ENCODE measurements at regions not wholly inside any gene's neighbourhood (a gene's known extent, or its start where the extent isn't known, plus 50 kb on each side); places are given as distances from the start of the nearest gene placed in this dataset.

DNA sequence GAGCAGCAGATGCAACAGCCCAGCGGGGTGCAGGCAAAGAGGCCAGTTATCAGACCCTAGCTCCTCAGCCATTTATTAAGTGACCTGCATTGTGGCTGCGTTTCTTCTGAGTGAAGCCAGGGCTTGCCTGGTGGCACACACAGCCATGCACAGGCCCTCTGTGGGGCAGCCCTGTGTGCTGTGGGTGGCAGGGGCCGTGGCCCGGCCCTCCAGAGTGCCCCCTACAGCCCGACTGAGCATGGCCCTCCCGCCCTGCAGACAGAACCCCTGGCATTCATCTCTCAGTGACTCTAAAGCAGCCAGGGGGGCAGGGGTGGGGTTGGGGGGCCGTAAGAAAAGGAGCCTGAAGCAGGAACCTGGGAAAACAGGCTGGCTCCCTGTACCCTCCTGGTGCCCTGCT lies 226.0 kb upstream of the PWP1 start:
- no TSS peak for BruUV-seq (replicated peaks)
- H2AFZ ChIP-seq (ENCODE audit: low read depth, low read length) = no peak overlapping the region
- TF ChIP-seq HNRNPK (IDR thresholded peaks at IDR 0.05; ENCODE audit: low read depth, low read length, poor library complexity, severe bottlenecking) (no peak), CBFB (CRISPR knock-in tag; IDR thresholded peaks at IDR 0.05) (no peak), NR1H2 (CRISPR knock-in tag; IDR thresholded peaks at IDR 0.05) (no peak), GTF2E2 (tag; IDR thresholded peaks at IDR 0.05) (no peak), SMAD2 (IDR thresholded peaks at IDR 0.05; ENCODE audit: low read depth, low read length) (no peak), FOXM1 (IDR thresholded peaks at IDR 0.05; ENCODE audit: low read depth) (no peak), FOXM1 (CRISPR knock-in tag; IDR thresholded peaks at IDR 0.05; ENCODE audit: low read depth) (no peak), ZNF282 (CRISPR knock-in tag; IDR thresholded peaks at IDR 0.05) (no peak), ESRRB (CRISPR knock-in tag; IDR thresholded peaks at IDR 0.05; ENCODE audit: borderline replicate concordance) (no peak), MECOM (CRISPR knock-in tag; IDR thresholded peaks at IDR 0.05) (no peak)
- TF ChIP-seq, protein P1, sequence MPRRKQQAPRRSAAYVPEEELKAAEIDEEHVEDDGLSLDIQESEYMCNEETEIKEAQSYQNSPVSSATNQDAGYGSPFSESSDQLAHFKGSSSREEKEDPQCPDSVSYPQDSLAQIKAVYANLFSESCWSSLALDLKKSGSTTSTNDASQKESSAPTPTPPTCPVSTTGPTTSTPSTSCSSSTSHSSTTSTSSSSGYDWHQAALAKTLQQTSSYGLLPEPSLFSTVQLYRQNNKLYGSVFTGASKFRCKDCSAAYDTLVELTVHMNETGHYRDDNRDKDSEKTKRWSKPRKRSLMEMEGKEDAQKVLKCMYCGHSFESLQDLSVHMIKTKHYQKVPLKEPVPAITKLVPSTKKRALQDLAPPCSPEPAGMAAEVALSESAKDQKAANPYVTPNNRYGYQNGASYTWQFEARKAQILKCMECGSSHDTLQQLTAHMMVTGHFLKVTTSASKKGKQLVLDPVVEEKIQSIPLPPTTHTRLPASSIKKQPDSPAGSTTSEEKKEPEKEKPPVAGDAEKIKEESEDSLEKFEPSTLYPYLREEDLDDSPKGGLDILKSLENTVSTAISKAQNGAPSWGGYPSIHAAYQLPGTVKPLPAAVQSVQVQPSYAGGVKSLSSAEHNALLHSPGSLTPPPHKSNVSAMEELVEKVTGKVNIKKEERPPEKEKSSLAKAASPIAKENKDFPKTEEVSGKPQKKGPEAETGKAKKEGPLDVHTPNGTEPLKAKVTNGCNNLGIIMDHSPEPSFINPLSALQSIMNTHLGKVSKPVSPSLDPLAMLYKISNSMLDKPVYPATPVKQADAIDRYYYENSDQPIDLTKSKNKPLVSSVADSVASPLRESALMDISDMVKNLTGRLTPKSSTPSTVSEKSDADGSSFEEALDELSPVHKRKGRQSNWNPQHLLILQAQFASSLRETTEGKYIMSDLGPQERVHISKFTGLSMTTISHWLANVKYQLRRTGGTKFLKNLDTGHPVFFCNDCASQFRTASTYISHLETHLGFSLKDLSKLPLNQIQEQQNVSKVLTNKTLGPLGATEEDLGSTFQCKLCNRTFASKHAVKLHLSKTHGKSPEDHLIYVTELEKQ (CRISPR knock-in tag; IDR thresholded peaks at IDR 0.05) = no peak
- TF ChIP-seq, protein P2, sequence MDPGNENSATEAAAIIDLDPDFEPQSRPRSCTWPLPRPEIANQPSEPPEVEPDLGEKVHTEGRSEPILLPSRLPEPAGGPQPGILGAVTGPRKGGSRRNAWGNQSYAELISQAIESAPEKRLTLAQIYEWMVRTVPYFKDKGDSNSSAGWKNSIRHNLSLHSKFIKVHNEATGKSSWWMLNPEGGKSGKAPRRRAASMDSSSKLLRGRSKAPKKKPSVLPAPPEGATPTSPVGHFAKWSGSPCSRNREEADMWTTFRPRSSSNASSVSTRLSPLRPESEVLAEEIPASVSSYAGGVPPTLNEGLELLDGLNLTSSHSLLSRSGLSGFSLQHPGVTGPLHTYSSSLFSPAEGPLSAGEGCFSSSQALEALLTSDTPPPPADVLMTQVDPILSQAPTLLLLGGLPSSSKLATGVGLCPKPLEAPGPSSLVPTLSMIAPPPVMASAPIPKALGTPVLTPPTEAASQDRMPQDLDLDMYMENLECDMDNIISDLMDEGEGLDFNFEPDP (CRISPR knock-in tag; IDR thresholded peaks at IDR 0.05) = no peak
- TF ChIP-seq, protein P3, sequence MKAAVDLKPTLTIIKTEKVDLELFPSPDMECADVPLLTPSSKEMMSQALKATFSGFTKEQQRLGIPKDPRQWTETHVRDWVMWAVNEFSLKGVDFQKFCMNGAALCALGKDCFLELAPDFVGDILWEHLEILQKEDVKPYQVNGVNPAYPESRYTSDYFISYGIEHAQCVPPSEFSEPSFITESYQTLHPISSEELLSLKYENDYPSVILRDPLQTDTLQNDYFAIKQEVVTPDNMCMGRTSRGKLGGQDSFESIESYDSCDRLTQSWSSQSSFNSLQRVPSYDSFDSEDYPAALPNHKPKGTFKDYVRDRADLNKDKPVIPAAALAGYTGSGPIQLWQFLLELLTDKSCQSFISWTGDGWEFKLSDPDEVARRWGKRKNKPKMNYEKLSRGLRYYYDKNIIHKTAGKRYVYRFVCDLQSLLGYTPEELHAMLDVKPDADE (conservative IDR thresholded peaks at IDR 0.05; ENCODE audit: control insufficient read depth, low read depth, low read length) = no peak
- TF ChIP-seq, protein P4, sequence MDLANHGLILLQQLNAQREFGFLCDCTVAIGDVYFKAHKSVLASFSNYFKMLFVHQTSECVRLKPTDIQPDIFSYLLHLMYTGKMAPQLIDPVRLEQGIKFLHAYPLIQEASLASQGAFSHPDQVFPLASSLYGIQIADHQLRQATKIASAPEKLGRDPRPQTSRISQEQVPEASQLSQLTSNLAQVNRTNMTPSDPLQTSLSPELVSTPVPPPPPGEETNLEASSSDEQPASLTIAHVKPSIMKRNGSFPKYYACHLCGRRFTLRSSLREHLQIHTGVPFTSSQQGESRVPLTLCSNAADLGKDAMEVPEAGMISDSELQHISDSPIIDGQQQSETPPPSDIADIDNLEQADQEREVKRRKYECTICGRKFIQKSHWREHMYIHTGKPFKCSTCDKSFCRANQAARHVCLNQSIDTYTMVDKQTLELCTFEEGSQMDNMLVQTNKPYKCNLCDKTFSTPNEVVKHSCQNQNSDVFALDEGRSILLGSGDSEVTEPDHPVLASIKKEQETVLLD (IDR thresholded peaks at IDR 0.05) = no peak

More for the DNA sequence above, 226.0 kb upstream of the PWP1 start:
- intact Hi-C loops (cut with micrococcal nuclease) (no loop called here), in situ Hi-C loops (cut with MboI) (no loop called here)
- no peak overlapping the region for H3K4me3 ChIP-seq
- ChIA-PET CTCF (ENCODE audit: low intra/inter-chr PET ratio) (no interaction called here), POLR2A (no interaction called here)
- H3K4me1 ChIP-seq (replicated peaks in 1 of 2; ENCODE audit: control insufficient read depth in 2 of 2, insufficient read depth in 2 of 2, low read length in 2 of 2) = no peaks in the 10 kb centered on the region
- H3K9me1 ChIP-seq (ENCODE audit: control insufficient read depth, insufficient read depth, low read length) = no peaks in the 10 kb centered on the region
- H3K79me2 ChIP-seq (ENCODE audit: control insufficient read depth, insufficient read depth, low read length) = no peaks in the 10 kb centered on the region
- FAIRE-seq (no peak), DNase-seq (ENCODE audit: extremely low read depth in 1 of 4, low spot score in 3 of 4) (no peak), ATAC-seq (no peak)
- no peaks in the 10 kb centered on the region for H4K20me1 ChIP-seq (replicated peaks; ENCODE audit: control insufficient read depth, insufficient read depth, low read length)
- 0% methylated on average over 6 of the region's 7 CpGs for WGBS (ENCODE audit: insufficient coverage, low coverage, missing lambda C conversion rate)
- no peaks in the 10 kb centered on the region for H3K9me3 ChIP-seq (replicated peaks; ENCODE audit: control insufficient read depth, insufficient read depth, low read depth, low read length)
- peaks cover 0 to 13% of the 10 kb centered on the region in 2 experiments; a peak in 3 of 5 replicates for H3K27me3 ChIP-seq (ENCODE audit: control insufficient read depth in 2 of 2, insufficient read depth in 2 of 2, low read length in 2 of 2)
- no peaks in the 10 kb centered on the region for H3K36me3 ChIP-seq (ENCODE audit: control insufficient read depth, insufficient read depth, low read length)
- H3K4me2 ChIP-seq (ENCODE audit: insufficient read depth, low read length) = no peak overlapping the region
- no peak overlapping the region for H3K9ac ChIP-seq (ENCODE audit: insufficient read depth in 1 of 2, low read depth in 2 of 2, low read length in 2 of 2)
- H3K27ac ChIP-seq (ENCODE audit: extremely low read depth, low read depth, low read length) = no peak overlapping the region
